ENCODE measurements at regions not wholly inside any gene's neighbourhood (a gene's known extent, or its start where the extent isn't known, plus 50 kb on each side); places are given as distances from the start of the nearest gene placed in this dataset.

DNA sequence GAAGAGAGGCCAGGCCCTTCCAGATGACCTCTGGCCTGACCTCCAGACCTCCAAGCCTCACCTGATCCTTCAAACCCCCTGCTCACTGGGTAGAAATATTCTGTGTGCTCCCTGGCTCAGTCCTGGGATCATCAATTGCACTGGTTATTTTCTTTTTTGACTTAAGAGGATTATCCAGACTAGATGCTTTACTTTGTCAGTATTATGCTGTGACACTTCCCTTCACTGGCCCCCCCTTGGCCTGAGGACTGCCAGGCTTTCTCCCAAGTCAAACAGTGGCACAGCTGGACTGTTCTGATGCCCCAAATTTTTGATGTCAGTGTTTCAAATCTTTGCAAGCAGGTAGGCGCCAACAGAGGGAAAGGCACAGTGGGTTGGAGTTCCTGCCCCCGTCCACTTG, 156.3 kb upstream of the SKOR2 start:
- FAIRE-seq (no peak), DNase-seq (ENCODE audit: low read depth) (no peak)
- Mint-ChIP-seq H3K36me3 (ENCODE audit: low read depth, unreplicated experiment) (no peaks in the 10 kb centered on the region), H3K4me3 (ENCODE audit: unreplicated experiment) (no peak overlapping the region), H3K27me3 (ENCODE audit: low read depth, unreplicated experiment) (peaks cover 45% of the 10 kb centered on the region), H3K9me3 (ENCODE audit: unreplicated experiment) (peaks cover 9% of the 10 kb centered on the region), H3K4me1 (ENCODE audit: low read depth, unreplicated experiment) (no peaks in the 10 kb centered on the region), H3K27ac (ENCODE audit: unreplicated experiment) (no peak overlapping the region)
- no peak overlapping the region for H3K4me2 ChIP-seq (ENCODE audit: low read length)
- H3K4me1 ChIP-seq (ENCODE audit: insufficient read depth, low read length): no peaks in the 10 kb centered on the region
- no peaks in the 10 kb centered on the region for H4K20me1 ChIP-seq (ENCODE audit: insufficient read depth, low read length)
- no peaks in the 10 kb centered on the region for H3K9me3 ChIP-seq (ENCODE audit: insufficient read depth, low read depth, low read length)
- H3K36me3 ChIP-seq (ENCODE audit: insufficient read depth, low read length): no peaks in the 10 kb centered on the region
- TF ChIP-seq, protein P1, sequence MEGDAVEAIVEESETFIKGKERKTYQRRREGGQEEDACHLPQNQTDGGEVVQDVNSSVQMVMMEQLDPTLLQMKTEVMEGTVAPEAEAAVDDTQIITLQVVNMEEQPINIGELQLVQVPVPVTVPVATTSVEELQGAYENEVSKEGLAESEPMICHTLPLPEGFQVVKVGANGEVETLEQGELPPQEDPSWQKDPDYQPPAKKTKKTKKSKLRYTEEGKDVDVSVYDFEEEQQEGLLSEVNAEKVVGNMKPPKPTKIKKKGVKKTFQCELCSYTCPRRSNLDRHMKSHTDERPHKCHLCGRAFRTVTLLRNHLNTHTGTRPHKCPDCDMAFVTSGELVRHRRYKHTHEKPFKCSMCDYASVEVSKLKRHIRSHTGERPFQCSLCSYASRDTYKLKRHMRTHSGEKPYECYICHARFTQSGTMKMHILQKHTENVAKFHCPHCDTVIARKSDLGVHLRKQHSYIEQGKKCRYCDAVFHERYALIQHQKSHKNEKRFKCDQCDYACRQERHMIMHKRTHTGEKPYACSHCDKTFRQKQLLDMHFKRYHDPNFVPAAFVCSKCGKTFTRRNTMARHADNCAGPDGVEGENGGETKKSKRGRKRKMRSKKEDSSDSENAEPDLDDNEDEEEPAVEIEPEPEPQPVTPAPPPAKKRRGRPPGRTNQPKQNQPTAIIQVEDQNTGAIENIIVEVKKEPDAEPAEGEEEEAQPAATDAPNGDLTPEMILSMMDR (IDR thresholded peaks at IDR 0.05; ENCODE audit: insufficient read depth, low read depth, low read length): no peak
- TF ChIP-seq EZH2 (IDR thresholded peaks at IDR 0.05; ENCODE audit: insufficient read depth, low read length): no peak
- no peak overlapping the region for H3K27ac ChIP-seq (ENCODE audit: low read depth, low read length)
- H2AFZ ChIP-seq (ENCODE audit: low read depth, low read length): no peak overlapping the region
- H3K27me3 ChIP-seq (ENCODE audit: insufficient read depth, low read length): no peaks in the 10 kb centered on the region
- H3K9ac ChIP-seq (ENCODE audit: low read length): no peak overlapping the region
- no peak overlapping the region for H3K4me3 ChIP-seq (ENCODE audit: insufficient read depth, low read depth, low read length)
- H3K79me2 ChIP-seq (ENCODE audit: insufficient read depth, low read length): no peaks in the 10 kb centered on the region

DNA sequence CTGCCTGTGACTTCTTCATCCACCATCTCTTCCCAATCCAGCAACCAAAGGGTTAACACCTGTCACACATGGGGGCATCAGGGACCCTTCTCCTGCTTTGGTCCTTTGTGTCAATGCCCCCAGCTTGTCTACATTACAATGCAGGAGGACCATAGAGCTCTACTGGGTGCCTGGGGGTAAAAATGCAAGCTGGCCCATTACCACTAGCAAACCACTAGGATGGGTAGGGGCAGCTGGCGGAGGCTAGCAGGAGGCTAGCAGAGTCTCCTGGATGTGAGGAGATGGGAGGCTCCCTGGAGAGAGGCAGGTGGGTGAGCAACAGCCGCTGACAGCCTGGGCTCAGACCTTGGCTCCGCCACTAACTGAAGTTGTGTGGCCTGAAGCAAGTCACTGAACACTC, 153.4 kb upstream of the SKOR2 start:
- H3K4me3 ChIP-seq (ENCODE audit: insufficient read depth, low read depth, low read length): no peak overlapping the region
- H3K9ac ChIP-seq (ENCODE audit: low read length): no peak overlapping the region
- no peaks in the 10 kb centered on the region for H3K4me1 Mint-ChIP-seq (ENCODE audit: low read depth, unreplicated experiment)
- H3K4me2 ChIP-seq (ENCODE audit: low read length): no peak overlapping the region
- no peaks in the 10 kb centered on the region for H3K4me1 ChIP-seq (ENCODE audit: insufficient read depth, low read length)
- FAIRE-seq: no peak
- no peak overlapping the region for H3K4me3 Mint-ChIP-seq (ENCODE audit: unreplicated experiment)
- no peaks in the 10 kb centered on the region for H3K9me3 ChIP-seq (ENCODE audit: insufficient read depth, low read depth, low read length)
- H3K79me2 ChIP-seq (ENCODE audit: insufficient read depth, low read length): no peaks in the 10 kb centered on the region
- peaks cover 40% of the 10 kb centered on the region for H3K27me3 Mint-ChIP-seq (ENCODE audit: low read depth, unreplicated experiment)
- no peak overlapping the region for H2AFZ ChIP-seq (ENCODE audit: low read depth, low read length)
- no peaks in the 10 kb centered on the region for H3K36me3 Mint-ChIP-seq (ENCODE audit: low read depth, unreplicated experiment)
- TF ChIP-seq, protein P1 (IDR thresholded peaks at IDR 0.05; ENCODE audit: insufficient read depth, low read depth, low read length): no peak
- no peak for TF ChIP-seq EZH2 (IDR thresholded peaks at IDR 0.05; ENCODE audit: insufficient read depth, low read length)
- no peaks in the 10 kb centered on the region for H3K27me3 ChIP-seq (ENCODE audit: insufficient read depth, low read length)
- no peak for DNase-seq (ENCODE audit: low read depth)
- no peak overlapping the region for H3K27ac ChIP-seq (ENCODE audit: low read depth, low read length)
- no peaks in the 10 kb centered on the region for H3K36me3 ChIP-seq (ENCODE audit: insufficient read depth, low read length)
- H4K20me1 ChIP-seq (ENCODE audit: insufficient read depth, low read length): no peaks in the 10 kb centered on the region
- H3K9me3 Mint-ChIP-seq (ENCODE audit: unreplicated experiment): peaks cover 9% of the 10 kb centered on the region
- H3K27ac Mint-ChIP-seq (ENCODE audit: unreplicated experiment): no peak overlapping the region

DNA sequence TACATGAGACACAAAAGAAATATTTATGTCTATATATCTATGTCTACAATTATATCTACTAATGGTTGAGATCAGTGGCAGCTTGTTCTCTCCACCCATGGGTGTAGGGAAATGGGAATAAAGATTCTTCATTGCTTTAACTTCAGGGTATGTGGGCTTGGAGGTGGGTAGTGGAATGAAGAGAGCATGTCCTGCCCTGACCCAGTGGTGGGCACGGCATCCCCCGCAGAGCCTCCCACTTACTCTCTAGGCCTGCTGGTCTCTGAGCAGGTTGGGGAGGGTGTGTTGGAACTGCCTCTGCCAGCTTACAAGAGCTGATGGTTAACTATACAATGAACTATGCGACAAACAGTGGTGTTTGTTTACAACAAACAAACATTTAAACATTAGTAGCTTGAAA, 152.5 kb upstream of the SKOR2 start:
- FAIRE-seq (no peak), DNase-seq (ENCODE audit: low read depth) (no peak)
- no peak overlapping the region for H3K4me2 ChIP-seq (ENCODE audit: low read length)
- no peak for TF ChIP-seq EZH2 (IDR thresholded peaks at IDR 0.05; ENCODE audit: insufficient read depth, low read length)
- TF ChIP-seq, protein P1 (IDR thresholded peaks at IDR 0.05; ENCODE audit: insufficient read depth, low read depth, low read length): no peak
- no peaks in the 10 kb centered on the region for H3K79me2 ChIP-seq (ENCODE audit: insufficient read depth, low read length)
- Mint-ChIP-seq H3K4me3 (ENCODE audit: unreplicated experiment) (no peak overlapping the region), H3K9me3 (ENCODE audit: unreplicated experiment) (peaks cover 9% of the 10 kb centered on the region), H3K27me3 (ENCODE audit: low read depth, unreplicated experiment) (peaks cover 43% of the 10 kb centered on the region), H3K4me1 (ENCODE audit: low read depth, unreplicated experiment) (no peaks in the 10 kb centered on the region), H3K36me3 (ENCODE audit: low read depth, unreplicated experiment) (no peaks in the 10 kb centered on the region), H3K27ac (ENCODE audit: unreplicated experiment) (no peak overlapping the region)
- H3K27me3 ChIP-seq (ENCODE audit: insufficient read depth, low read length): no peaks in the 10 kb centered on the region
- no peak overlapping the region for H2AFZ ChIP-seq (ENCODE audit: low read depth, low read length)
- no peaks in the 10 kb centered on the region for H4K20me1 ChIP-seq (ENCODE audit: insufficient read depth, low read length)
- no peaks in the 10 kb centered on the region for H3K4me1 ChIP-seq (ENCODE audit: insufficient read depth, low read length)
- no peak overlapping the region for H3K4me3 ChIP-seq (ENCODE audit: insufficient read depth, low read depth, low read length)
- H3K9ac ChIP-seq (ENCODE audit: low read length): no peak overlapping the region
- H3K9me3 ChIP-seq (ENCODE audit: insufficient read depth, low read depth, low read length): no peaks in the 10 kb centered on the region
- no peaks in the 10 kb centered on the region for H3K36me3 ChIP-seq (ENCODE audit: insufficient read depth, low read length)
- no peak overlapping the region for H3K27ac ChIP-seq (ENCODE audit: low read depth, low read length)

Measured in astrocyte (in vitro differentiated cells and primary cell).